H1 (cell line): ENCODE measurements at regions not wholly inside any gene's neighbourhood (a gene's known extent, or its start where the extent isn't known, plus 50 kb on each side); places are given as distances from the start of the nearest gene placed in this dataset.
"Not testable (repeated sequence)": the region's sequence is repeated elsewhere in the genome, so short reads cannot be mapped to it uniquely, and the experiment has no call there.

Experiments
- EGR1 ChIP-seq: IDR thresholded peaks from 2 replicates; pipeline ENCODE4 v1.6.1; 2011; ENCODE audit warnings: low read depth, low read length, borderline replicate concordance
- EP300 ChIP-seq, 2 experiments: IDR thresholded peaks; 1 replicate in 1 of 2; 2 replicates in 1 of 2; pipeline ENCODE4 v1.6.1; 2011 to 2012; ENCODE audit warnings: low read depth in 2 of 2, low read length in 2 of 2, mild to moderate bottlenecking in 2 of 2, borderline replicate concordance in 1 of 2, inconsistent platforms in 1 of 2, moderate library complexity in 1 of 2
- POLR2A ChIP-seq, 2 experiments: IDR thresholded peaks; 1 replicate in 1 of 2; 2 replicates in 1 of 2; pipeline ENCODE4 v1.6.1; 2011; ENCODE audit warnings: low read depth in 2 of 2, low read length in 2 of 2, mild to moderate bottlenecking in 2 of 2; ENCODE audit errors: control extremely low read depth in 1 of 2
- SIRT6 ChIP-seq: IDR thresholded peaks from one replicate; pipeline ENCODE4 v1.7.1; 2012; ENCODE audit warnings: low read length, inconsistent platforms
- SUZ12 ChIP-seq: fragments of 200-600 bp; sonication (generic); IDR thresholded peaks from 2 replicates; pipeline ENCODE4 v1.6.1; 2012; ENCODE audit warnings: mild to moderate bottlenecking, inconsistent platforms, low read length, moderate library complexity, mixed read lengths
- TF ChIP-seq, protein P1 (sequence below), 3 experiments: IDR thresholded peaks; 1 replicate in 2 of 3; 2 replicates in 1 of 3; pipeline versions ENCODE4 v1.5.1 to v1.6.1; 2011; ENCODE audit warnings: low read length in 3 of 3, mild to moderate bottlenecking in 3 of 3, inconsistent platforms in 2 of 3, low read depth in 1 of 3, moderate library complexity in 1 of 3; ENCODE audit not compliant: insufficient read depth in 1 of 3; ENCODE audit errors: control extremely low read depth in 1 of 3

DNA sequence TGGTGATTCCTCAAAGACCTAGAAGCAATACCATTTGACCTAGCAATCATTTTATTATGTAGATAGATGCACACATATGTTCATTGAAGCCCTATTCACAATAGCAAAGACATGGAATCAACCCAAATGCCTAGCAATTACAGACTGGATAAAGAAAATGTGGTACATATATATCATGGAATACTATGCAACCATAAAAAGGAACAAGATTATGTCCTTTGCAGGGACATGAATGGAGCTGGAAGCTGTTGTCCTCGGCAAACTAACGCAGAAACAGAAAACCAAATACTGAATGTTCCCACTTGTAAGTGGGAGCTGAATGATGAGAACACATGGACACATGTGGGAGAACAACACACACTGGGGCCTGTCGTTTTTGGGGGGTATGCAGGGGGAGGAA lies 269.8 kb downstream of the CGGBP1 start:
- not testable (repeated sequence) for TF ChIP-seq POLR2A (IDR thresholded peaks at IDR 0.05; ENCODE audit: control extremely low read depth in 1 of 2, low read depth in 2 of 2, low read length in 2 of 2); SIRT6; SUZ12; EGR1; EP300 (IDR thresholded peaks at IDR 0.05; ENCODE audit: borderline replicate concordance in 1 of 2, low read depth in 2 of 2, low read length in 2 of 2)
- TF ChIP-seq, protein P1, sequence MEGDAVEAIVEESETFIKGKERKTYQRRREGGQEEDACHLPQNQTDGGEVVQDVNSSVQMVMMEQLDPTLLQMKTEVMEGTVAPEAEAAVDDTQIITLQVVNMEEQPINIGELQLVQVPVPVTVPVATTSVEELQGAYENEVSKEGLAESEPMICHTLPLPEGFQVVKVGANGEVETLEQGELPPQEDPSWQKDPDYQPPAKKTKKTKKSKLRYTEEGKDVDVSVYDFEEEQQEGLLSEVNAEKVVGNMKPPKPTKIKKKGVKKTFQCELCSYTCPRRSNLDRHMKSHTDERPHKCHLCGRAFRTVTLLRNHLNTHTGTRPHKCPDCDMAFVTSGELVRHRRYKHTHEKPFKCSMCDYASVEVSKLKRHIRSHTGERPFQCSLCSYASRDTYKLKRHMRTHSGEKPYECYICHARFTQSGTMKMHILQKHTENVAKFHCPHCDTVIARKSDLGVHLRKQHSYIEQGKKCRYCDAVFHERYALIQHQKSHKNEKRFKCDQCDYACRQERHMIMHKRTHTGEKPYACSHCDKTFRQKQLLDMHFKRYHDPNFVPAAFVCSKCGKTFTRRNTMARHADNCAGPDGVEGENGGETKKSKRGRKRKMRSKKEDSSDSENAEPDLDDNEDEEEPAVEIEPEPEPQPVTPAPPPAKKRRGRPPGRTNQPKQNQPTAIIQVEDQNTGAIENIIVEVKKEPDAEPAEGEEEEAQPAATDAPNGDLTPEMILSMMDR (IDR thresholded peaks at IDR 0.05; ENCODE audit: control extremely low read depth in 1 of 3, insufficient read depth in 1 of 3, low read depth in 1 of 3, low read length in 3 of 3) = not testable (repeated sequence)
